HG03064 (cell line): ENCODE measurements at regions not wholly inside any gene's neighbourhood (a gene's known extent, or its start where the extent isn't known, plus 50 kb on each side); places are given as distances from the start of the nearest gene placed in this dataset.

Experiments
- ATAC-seq: cut with Tn5 transposase; IDR thresholded peaks from one replicate; pipeline ENCODE4 v1.9.1; 2021; ENCODE audit warnings: low read depth; ENCODE audit not compliant: unreplicated experiment

GRCh38 chr3:178275311-178275710, 260.9 kb upstream of the KCNMB2 start:
- no peak for ATAC-seq

GRCh38 chr3:178275793-178276192, 260.4 kb upstream of the KCNMB2 start:
- ATAC-seq: no peak

DNA sequence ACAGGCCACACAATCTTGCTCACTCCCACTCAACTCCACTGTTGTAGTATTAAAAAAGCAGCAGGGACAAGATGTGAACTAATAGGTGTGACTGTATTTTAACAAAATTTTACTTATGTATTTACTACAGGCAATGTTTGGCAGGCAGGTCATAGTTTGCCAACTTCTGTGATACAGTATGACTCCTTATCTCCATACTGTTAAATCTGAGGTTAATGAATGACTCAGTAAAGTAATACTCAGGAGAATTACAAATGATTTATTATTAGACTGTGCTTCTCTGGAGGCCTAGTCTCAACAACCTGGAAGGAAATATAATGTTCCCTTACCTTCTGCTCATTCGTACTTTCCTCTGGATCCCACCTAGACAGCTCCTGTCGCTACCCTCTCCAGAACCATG, 258.6 kb upstream of the KCNMB2 start:
- ATAC-seq: no peak

GRCh38 chr3:178283561-178283960, 252.7 kb upstream of the KCNMB2 start:
- ATAC-seq: no peak

- ATAC-seq: no peak
These were observed 252.1 kb upstream of the KCNMB2 start for GRCh38 chr3:178284181-178284580.

GRCh38 chr3:178288074-178288473, 248.2 kb upstream of the KCNMB2 start:
- no peak for ATAC-seq

DNA sequence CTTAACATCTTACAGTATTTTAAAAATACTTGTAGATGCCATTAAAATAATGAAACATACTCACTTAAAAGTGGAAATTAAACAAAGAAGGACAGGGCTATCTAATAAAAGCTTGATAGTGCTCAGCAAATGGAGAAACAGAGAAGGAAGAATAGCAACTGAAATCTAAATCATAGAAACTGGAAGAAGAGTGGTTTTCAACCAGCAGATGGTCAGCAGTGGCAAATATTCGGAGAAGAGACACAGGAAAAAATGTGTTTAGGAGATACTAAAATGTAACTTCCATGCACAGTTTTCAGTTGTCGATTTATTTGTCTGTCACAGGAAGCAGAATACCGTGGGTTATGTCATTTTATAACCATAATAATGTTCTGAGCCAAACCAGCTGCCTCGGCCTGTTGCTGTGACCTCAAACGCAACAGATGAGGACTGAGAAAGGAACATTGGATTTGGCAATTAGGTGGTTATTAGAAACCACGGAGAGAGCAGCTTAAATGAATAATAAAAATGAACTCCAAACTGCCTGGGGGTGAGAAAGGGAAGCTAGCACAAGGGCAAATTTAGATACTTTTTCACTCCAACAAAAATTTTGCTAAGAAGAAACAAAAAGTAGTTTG, 246.6 kb upstream of the KCNMB2 start:
- no peak for ATAC-seq

DNA sequence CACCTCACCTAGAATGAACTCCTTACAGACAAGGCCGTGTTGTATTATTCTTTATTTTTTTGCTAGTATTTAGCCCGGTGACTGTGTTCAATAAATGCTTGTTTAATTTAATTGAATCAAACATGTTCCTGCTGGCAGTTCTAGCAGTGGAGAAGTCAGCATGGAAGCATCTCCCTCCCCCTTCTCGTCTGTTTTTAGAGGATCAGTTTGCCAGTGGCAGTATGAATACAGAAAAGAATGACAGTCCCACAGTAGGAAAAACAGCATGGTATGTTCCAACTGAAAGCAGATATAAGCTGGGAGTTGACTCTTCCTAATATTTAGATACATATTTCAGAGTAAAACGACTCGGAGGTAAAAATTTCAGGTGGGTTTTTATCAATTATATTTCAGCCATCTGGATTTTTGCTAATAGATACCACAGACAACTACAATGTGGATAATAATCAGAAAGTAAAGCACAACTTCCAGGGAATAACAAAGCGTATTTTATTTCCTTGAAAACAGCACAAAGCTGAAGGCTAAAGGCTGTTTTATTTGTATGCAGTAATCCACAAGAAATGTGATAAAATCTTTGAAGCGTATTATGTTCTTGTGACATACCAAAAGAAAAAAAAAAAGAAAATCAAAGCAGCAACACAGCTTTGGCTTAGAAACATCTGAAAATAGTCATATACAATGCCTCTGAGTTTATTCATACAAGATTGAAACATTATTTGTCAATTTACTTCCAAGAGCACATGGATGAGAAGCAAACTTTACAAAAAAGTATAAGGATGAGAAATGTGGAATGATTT, 244.5 kb upstream of the KCNMB2 start:
- no peak for ATAC-seq

- no peak for ATAC-seq
These were observed 240.8 kb upstream of the KCNMB2 start for GRCh38 chr3:178295292-178295912.

DNA sequence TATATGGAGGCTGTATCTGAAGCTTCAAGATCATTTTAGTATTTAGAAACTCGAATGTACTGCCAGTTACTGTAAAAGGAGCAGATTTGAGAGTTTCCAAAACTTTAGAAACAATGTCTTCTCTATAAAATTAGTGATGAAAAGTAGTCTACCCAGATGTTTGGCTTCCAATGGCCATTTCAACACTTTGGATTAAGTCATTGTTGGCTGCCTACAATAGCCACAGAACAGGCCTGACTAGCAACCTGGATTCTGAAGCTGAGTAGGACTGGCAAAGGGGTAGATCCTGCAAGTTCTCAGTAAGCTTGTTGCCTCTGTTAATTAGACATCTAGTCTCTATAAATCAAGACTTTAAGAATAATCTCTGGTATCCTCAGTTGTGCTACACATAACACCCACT, 239.0 kb upstream of the KCNMB2 start:
- no peak for ATAC-seq

DNA sequence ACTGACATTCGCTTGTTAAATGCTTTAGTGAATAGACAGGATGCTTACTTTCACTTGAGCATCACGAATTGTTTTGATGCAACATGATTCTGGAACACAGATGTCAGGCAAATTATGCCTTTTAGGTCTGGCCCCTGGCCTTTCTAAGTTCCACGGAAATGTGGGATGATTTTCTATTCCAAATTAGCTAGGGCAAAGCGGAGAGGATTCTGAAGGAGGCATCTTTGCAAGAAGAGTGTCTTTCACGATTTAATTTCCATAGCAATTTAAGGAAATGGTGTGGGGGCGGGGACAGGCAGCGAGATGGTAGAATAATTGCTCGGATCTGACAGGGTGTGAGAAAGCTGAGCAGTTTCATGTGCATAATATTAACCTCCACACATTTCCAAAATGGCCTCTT, 238.5 kb upstream of the KCNMB2 start:
- no peak for ATAC-seq

DNA sequence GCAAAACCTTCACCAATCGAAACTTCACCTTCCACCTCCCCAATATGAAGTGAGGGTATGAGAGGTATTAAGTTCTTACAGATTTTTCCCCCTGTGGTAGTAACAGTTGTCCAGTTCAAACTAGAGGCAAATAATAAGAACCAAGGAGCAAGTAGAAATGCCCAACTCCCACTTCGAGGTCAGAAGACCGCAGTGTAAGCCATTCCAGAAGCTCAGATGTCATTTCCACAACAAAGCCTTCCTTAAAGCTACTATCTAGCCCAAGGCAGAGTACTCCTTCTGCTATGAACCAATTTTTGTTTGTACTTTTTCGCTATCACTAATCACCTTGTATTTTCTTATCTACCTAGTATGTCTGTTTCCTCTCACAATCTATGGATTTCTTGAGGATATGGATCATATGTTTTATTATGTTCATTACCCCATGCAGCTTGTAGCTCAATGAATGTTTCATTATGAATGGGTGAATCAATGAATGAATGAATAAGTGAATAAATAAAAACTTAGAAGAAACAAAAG, 235.7 kb upstream of the KCNMB2 start:
- ATAC-seq: no peak

GRCh38 chr3:178302966-178303930, 233.0 kb upstream of the KCNMB2 start:
- no peak for ATAC-seq

- no peak for ATAC-seq
These were observed 231.3 kb upstream of the KCNMB2 start for GRCh38 chr3:178304758-178305467.

- ATAC-seq: no peak
These were observed 229.7 kb upstream of the KCNMB2 start for GRCh38 chr3:178306432-178307115.

- ATAC-seq: no peak
These were observed 227.5 kb upstream of the KCNMB2 start for GRCh38 chr3:178308771-178309170.

GRCh38 chr3:178310949-178311348, 225.3 kb upstream of the KCNMB2 start:
- ATAC-seq: no peak

GRCh38 chr3:178313716-178314115, 222.5 kb upstream of the KCNMB2 start:
- no peak for ATAC-seq

- ATAC-seq: no peak
These were observed 217.9 kb upstream of the KCNMB2 start for GRCh38 chr3:178318340-178318739.
